ENCODE measurements at regions not wholly inside any gene's neighbourhood (a gene's known extent, or its start where the extent isn't known, plus 50 kb on each side); places are given as distances from the start of the nearest gene placed in this dataset.

- H3K9me3 ChIP-seq: no peaks in the 10 kb centered on the region
- H3K4me1 ChIP-seq: peaks cover 0 to 11% (median 0%) of the 10 kb centered on the region in 4 donors
- 56 to 94% (median 75%) methylated on average over 1 of the region's 1 CpG for WGBS, 5 donors
- H3K27me3 ChIP-seq: no peaks in the 10 kb centered on the region
- DNase-seq: peak in 1 of 2 donors; percentile 49
- H3K27ac ChIP-seq: no peak overlapping the region
- H3K36me3 ChIP-seq: no peaks in the 10 kb centered on the region
- H3K4me3 ChIP-seq: no peak overlapping the region
- TF ChIP-seq CTCF (IDR thresholded peaks at IDR 0.05) (no peak), POLR2A (IDR thresholded peaks at IDR 0.05) (no peak), EP300 (IDR thresholded peaks at IDR 0.05) (no peak), POLR2AphosphoS5 (IDR thresholded peaks at IDR 0.05) (no peak)
- intact Hi-C loops (cut with DNase I; ENCODE audit: low total_unique reads): no loop called here
Observed at GRCh38 chr9:108180541-108180940, 675.2 kb downstream of the ACTL7B start.

DNA sequence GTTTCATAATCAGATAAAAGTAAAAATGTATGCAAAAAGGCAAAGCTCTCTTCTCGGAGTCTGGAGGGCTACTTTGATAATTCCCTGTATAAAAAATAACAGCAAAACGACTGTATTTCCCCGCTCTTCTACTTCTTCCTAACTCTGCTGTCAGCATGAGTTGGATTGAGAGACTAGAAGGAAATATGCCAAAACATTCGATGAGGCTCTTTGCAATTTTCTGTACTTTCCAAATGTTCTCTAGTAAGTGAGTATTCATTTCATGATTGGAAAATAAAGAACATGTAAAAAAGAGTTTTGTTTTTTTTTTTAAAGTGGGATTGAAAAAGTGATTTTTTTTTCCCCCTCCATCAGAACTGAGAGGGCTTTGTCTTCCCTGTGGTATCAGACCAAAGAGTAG is 677.5 kb downstream of the ACTL7B start:
- WGBS, 5 donors: 70 to 87% (median 82%) methylated on average over 4 of the region's 4 CpGs

DNA sequence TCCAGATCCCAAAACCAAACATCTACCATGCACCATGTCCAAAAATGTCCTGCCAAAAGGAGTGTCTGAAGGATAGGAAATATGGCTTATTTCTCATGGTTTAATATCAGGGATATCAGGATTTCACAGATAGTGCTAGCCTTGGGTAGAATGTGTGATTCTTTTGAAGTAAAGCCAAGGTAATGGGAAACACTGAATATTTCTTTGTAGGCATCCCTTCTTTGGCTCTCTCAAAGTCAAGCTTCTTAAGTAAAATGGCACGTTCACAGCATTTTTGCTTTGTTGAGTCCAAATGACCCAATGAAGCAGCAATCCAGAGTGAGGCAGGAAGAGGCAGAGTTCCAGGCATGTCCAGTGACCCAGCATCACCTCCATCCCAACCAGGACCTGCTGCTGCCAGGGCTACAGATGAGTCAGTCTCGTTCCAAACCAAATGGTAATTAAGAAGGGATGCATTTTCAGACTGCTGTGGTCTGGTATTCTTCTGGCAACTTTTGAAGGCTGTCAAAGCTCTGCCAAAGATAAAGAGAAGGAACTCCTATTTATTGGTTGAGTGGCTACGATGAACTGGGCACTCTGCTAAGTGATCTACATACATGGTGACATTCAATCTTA is 678.8 kb upstream of the KLF4 start:
- no peak overlapping the region for H3K4me3 ChIP-seq
- no peak for DNase-seq
- no peak for TF ChIP-seq POLR2A (IDR thresholded peaks at IDR 0.05)
- no peak for TF ChIP-seq POLR2AphosphoS5 (IDR thresholded peaks at IDR 0.05)
- no peak for TF ChIP-seq EP300 (IDR thresholded peaks at IDR 0.05)
- TF ChIP-seq CTCF (IDR thresholded peaks at IDR 0.05): no peak
- H3K4me1 ChIP-seq: peaks cover 12 to 34% (median 23%) of the 10 kb centered on the region in 4 donors
- no peak overlapping the region for H3K27ac ChIP-seq
- intact Hi-C loops (cut with DNase I; ENCODE audit: low total_unique reads): no loop called here
- no peaks in the 10 kb centered on the region for H3K9me3 ChIP-seq
- H3K27me3 ChIP-seq: no peaks in the 10 kb centered on the region
- no peaks in the 10 kb centered on the region for H3K36me3 ChIP-seq
- WGBS, 5 donors: 73 to 88% (median 83%) methylated on average over 3 of the region's 3 CpGs

More for the DNA sequence above, 677.5 kb downstream of the ACTL7B start:
- H3K27ac ChIP-seq: no peak overlapping the region
- no peak for TF ChIP-seq POLR2AphosphoS5 (IDR thresholded peaks at IDR 0.05)
- TF ChIP-seq EP300 (IDR thresholded peaks at IDR 0.05): no peak
- TF ChIP-seq POLR2A (IDR thresholded peaks at IDR 0.05): no peak
- no peak for TF ChIP-seq CTCF (IDR thresholded peaks at IDR 0.05)
- H3K36me3 ChIP-seq: no peaks in the 10 kb centered on the region
- H3K4me3 ChIP-seq: no peak overlapping the region
- intact Hi-C loops (cut with DNase I; ENCODE audit: low total_unique reads): no loop called here
- DNase-seq: no peak
- no peaks in the 10 kb centered on the region for H3K4me1 ChIP-seq
- no peaks in the 10 kb centered on the region for H3K9me3 ChIP-seq
- no peaks in the 10 kb centered on the region for H3K27me3 ChIP-seq

DNA sequence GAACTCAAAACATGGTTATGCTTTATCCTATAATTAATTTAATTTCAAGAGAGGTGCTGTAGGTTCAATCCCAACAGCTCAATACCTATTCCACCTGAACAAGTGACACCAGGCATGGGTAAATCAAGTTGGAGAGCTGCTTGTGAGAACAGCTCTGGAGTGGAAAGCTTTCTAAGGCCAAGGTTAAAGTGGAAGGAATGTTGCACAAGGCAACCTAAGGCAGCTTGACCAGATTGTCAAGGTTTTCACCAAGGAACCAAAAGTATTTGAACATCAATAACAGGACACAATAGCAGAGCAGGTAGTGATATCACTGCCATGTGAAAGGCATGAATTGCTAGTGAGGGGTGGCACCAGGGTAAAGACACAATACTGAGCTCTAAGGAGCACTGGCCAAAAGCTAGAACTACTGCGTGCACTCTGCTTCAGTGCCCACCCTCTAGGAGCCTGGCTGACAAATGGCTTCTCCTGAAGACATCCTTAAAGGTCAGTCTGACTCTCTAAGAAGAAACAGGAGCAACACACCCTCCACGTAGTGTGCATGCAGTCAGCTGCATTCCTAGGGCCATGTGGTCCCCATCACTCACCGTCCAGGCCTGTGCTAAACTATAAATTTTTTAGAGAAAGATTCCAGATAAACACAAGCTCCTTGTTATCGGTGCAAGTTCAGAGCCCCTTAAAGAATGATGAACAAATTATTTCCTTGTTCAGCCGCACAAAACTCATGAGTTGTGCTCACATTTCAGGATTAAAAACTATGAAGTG is 677.7 kb upstream of the KLF4 start:
- no peak for TF ChIP-seq EP300 (IDR thresholded peaks at IDR 0.05)
- peak in 1 of 3 donors; percentile 24 for TF ChIP-seq POLR2AphosphoS5 (IDR thresholded peaks at IDR 0.05)
- TF ChIP-seq CTCF (IDR thresholded peaks at IDR 0.05): no peak
- no peak for TF ChIP-seq POLR2A (IDR thresholded peaks at IDR 0.05)
- Histone ChIP-seq H3K27me3 (no peaks in the 10 kb centered on the region), H3K4me1 (peaks cover 12 to 36% (median 23%) of the 10 kb centered on the region in 4 donors), H3K4me3 (no peak overlapping the region), H3K36me3 (no peaks in the 10 kb centered on the region), H3K27ac (peak overlapping the region in 3 of 5 donors; percentile 47 to 61 (median 55)), H3K9me3 (no peaks in the 10 kb centered on the region)
- peak in 1 of 2 donors; percentile 41 for DNase-seq
- WGBS, 5 donors: 67 to 84% (median 77%) methylated on average over 5 of the region's 5 CpGs
- intact Hi-C loops (cut with DNase I; ENCODE audit: low total_unique reads): no loop called here
